G401 (cell line): ENCODE measurements at regions not wholly inside any gene's neighbourhood (a gene's known extent, or its start where the extent isn't known, plus 50 kb on each side); places are given as distances from the start of the nearest gene placed in this dataset.
A peak's percentile ranks its signal among the peaks of the same experiment; 100 is the strongest.

Experiments used
- DNase-seq: peaks from one replicate; pipeline ENCODE4 v3.0.0-alpha.2; 2015; ENCODE audit warnings: low spot score
- in situ Hi-C: cut with HindIII; loops from 2 replicates; pipeline ENCODE4 v1.10.0; 2016; ENCODE audit warnings: low sequenced_read_pairs, mixed read lengths

DNA sequence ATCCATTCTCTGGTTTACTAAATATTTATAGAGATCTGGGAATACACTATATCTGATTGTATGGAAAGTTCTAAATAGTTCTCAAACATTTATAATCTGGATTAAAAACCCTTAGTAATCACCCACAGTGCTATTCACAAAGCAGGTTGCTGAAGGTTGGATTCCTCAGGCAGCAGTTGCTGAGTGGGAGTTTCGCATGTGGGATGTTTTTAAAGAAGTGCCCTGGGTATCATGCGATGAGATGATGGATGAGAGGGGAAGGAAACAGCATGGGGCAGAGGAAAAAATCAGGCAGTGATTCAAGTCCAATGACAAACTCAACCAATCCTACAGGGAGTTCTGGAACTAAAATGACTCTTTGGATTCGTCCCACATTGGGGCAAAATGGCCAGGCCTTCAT lies 85.3 kb upstream of the GALNT2 start:
- in situ Hi-C loops: no loop called here
- no peak for DNase-seq

DNA sequence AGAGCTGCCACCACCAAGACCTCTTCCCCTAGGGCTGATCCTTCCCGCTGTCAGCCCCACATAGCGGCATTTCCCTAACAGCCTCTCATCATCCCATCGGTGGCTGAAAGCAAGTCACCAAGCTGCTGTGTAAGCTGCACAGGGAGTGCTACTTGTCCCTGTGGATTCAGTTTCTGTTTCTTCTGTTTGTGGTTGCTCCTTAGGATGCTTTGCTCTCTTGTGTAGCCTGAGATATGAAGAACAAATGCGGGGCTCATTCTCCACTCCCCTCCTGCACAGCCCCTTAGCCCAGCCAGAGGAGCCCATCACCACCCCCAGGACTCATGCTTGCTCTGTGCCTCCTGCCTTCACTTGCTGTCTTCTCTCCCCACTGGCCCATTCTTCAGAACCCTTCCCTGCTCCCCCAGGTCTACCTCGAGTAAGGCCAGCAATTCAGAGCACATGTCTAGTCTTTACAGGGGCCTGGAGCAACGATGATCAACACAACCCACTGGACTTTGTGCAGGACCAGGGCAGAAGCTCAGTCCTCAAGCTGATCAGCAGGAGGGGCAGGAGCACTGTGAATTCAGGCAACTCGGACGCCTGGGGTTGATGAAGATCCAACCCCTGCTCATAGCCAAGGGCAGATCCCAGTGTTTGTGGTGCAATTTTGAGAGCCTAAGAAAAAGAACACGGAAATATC lies 82.6 kb upstream of the GALNT2 start:
- in situ Hi-C loops: no loop called here

DNA sequence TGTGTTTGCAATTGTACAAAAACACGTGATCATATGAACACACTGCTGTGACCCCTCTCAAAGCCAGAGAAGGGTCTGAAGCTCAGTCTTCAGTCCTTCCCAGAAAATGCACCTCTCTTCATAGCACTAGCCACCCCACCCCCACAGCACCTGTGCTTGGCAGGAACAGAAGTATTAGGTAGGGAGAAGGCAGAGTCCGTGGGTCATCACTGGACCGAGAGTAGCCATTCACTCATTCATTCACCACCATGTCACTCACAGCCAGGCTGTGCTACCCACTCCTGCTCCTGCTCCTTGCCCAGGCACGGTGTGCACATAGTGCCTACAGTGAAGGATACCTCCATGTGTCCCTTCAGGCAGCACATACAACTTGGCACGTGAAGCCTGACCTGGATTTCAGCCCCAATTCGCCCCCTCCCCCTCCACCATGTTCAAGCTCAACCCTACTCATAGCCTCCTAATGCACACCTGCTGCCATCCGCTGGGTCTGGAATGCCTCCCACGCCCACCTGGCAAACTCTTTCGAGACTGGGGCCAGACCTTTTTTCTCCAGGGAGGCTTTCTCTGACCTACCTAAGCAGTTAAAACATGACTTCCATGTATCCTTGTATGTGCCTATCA lies 81.9 kb upstream of the GALNT2 start:
- in situ Hi-C loops: no loop called here

More for the DNA sequence above, 82.6 kb upstream of the GALNT2 start:
- DNase-seq: no peak

DNA sequence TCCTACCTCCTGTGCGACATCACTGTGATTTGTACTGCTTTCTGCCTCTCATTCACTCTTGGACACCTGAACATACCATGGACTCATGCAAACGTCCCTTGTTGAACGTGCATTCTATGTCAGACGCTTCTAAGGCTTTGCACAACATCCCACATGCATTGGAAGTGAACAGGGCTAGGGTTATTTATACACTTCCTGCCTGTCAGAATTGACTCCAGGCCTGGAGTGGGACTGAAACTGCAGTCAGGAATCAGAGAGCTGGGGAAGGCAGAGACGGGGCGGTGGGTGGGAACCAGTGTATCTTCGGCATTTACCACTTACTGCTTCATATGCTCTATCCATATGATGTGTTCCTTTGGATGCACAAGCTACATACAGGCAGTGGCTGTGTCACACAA lies 81.4 kb upstream of the GALNT2 start:
- DNase-seq: no peak
- in situ Hi-C loops: no loop called here

More for the DNA sequence above, 81.9 kb upstream of the GALNT2 start:
- DNase-seq: no peak

DNA sequence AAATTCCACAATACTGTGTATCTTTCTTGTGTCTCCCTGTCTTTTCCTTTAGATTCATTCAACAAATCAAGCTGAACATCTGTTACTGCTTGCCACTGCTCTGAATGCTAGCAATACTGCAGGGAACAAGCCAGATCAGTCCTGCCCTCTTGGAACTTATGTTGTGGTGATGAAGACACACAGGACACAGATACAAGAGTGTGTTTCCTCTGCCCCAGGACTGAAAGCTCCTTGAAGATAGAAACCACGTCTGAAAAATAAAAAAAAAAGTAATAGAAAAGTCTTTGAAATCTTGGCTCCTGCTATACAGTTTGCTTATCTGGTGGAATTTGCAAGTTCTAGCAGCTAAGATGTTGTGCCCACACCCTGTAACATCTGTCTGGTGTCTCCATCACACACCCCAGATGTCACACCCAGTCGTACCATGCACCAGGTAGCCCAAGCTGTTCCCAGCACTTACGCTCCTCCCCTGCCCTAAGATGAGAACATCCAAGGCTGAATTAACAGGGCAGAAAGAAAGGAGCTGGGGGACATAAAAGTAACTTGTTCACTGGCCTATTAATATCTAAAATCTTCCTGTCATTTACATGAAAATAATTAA lies 80.2 kb upstream of the GALNT2 start:
- DNase-seq: no peak
- in situ Hi-C loops: no loop called here

DNA sequence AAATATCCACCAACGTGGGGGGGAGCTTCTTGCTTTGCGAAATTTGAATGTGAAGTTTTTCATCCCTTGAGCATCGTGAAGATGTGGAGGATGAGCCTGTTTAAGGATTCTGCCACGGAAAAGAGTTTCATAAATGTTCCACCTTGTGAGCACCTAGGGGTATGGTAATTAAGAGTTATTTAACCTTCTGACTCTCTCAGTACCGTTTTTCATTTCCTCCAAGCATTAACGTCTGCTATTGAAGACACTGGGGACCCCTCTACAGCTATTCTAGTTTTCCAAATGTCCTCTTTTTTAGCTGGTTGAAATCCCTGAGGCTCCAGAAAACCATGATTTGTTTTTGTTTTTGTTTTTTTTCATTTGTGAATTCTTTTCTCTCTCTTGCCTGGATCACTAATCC lies 79.1 kb upstream of the GALNT2 start:
- in situ Hi-C loops: no loop called here

DNA sequence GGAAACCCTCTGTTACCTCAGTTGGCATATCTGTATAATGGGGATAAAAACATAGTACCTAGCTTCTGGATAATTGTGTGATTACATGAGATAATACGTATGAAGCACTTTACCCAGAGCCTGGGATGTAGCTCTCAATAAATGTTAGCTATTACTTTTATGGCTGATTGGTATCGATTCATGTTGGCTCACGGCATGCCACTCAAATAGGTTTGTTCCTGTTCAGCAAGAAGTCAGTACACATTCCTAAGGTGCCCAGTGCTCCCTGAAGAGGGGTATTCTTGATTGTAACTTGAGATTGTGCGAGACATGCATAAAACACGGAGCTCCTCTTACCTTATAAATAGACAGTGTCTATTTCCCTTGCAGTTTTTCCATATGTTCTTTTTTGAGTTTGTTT lies 78.5 kb upstream of the GALNT2 start:
- in situ Hi-C loops: no loop called here
- no peak for DNase-seq

More for the DNA sequence above, 79.1 kb upstream of the GALNT2 start:
- no peak for DNase-seq

DNA sequence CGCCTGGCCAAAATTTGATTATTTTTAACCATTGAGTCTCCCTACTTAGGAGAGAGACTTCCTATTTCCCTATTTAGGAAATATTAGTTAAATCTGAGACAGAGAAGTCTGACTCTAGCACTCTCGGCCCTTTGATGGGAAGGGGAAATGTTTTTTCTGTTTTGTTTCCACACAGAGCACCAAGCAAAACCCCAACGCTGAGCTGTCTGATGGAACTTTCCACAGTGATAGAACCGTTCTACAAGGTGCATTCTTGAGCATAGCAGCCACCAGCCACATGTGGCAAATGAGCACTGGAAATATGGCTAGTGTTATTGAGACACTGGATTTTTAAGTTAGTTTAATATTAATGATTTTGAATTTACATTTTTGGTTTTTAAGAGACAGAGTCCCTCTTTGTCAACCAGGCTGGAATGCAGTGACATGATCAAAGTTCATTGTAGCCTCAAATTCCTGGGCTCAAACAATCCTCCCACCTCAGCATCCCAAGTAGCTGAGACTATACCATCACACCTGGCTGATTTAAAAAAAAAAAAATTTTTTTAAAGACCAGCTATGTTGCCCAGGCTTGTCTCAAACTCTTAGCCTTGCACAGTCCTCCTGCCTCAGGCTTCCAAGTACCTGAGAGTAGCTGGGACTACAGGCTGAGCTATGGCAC lies 77.3 kb upstream of the GALNT2 start:
- in situ Hi-C loops: no loop called here

DNA sequence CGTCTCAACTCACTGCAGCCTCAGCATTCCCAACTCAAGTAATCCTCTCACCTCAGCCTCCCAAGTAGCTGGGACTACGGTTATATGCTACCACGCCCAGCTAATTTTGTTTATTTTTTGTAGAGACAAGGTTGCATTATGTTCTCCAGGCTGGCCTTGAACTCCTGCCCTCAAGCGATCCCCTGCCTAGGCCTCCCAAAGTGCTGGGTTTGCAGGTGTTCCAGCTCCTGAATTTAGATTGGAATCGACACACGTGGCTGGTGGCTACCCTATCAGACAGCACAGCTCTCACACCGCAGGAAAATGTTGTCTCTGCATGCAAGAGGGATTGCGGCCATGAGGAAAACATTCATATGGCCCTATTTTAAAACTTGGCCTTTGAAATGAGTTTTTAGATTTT lies 76.7 kb upstream of the GALNT2 start:
- in situ Hi-C loops: no loop called here
- no peak for DNase-seq

More for the DNA sequence above, 77.3 kb upstream of the GALNT2 start:
- DNase-seq: no peak

DNA sequence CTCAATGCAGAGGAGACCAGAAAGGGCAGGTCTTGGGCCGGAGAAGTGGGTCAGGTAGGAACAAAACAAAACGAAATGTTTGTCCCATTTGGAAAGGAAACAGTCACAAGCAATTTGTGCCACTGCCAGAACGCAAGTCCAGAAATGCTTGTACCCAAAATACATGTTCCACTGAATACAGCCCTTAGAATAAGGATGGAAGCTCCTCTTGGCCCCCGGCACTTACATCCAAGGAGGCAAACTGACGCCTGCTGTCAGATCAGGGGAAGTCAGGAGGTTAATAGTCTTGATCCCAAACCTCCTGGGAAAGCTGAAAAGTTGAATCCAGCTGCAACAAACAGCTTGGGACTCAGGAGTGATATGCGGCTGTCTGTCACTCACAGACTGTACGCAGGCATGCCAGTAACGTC lies 75.9 kb upstream of the GALNT2 start:
- peak; percentile 50 for DNase-seq
- in situ Hi-C loops: no loop called here

DNA sequence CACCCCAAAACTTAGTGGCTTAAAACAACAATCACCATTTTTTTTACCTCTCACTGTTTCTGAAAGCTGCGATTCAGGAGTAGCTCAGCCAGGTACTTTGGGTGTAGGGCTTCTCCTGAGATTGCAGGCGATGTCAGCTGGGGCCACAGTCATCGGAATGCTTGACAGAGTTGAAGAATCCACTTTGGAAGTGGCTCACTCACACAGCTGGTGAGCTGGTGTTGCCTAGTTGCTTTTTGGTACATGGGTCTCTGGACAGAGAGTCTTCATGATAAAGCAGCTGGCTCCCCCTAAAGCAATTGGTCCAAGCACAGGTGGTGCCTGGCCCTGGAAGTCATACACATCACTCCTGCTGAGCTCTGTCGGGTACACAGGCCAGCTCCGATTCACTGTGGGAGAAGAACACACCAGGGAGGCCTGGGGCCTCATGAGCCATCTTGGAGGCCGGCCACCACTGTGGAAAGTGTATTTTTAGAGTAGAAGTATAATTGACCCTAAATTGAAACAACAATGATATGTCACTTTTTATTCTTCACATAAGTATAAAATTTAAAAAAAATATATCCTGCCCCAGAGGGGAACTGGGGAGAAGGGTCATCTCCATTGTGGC lies 75.2 kb upstream of the GALNT2 start:
- in situ Hi-C loops: no loop called here
- DNase-seq: no peak

DNA sequence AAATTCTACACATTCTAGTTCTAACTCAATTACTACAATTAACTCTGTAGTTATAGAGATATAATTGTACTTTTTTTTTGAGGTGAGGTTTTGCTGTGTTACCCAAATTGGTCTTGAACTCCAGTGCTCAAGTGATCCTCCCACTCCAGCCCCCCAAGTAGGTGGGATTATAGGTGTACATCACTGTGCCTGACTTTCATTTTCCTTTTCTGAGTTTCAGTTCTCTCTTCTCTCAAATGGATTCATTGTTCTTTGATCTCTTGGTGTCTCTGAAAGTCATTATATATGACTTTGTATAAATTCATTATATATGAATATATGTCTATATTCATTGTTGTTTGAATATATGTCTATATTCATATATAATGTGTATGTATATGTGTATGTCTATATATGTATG lies 74.0 kb upstream of the GALNT2 start:
- DNase-seq: no peak
- in situ Hi-C loops: no loop called here

DNA sequence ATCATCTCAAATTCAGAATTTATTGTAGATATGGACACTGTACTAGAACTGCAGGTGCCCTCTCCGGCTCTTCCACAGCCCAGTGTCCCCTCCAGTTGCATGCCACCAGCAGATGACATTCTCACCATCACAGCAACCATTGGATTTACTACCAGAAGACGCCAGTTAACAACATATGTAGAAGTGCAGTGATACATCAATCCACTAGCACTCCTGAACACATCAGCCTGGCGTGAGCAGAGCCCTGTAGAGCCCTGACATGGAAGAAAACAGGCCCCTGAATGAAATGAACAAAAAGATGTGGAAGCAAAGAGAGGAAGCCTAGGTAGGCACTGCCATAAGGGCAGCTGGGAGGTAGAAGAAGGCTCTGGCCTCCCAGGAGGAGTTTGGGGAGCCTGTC lies 73.1 kb upstream of the GALNT2 start:
- in situ Hi-C loops: no loop called here
- DNase-seq: no peak

DNA sequence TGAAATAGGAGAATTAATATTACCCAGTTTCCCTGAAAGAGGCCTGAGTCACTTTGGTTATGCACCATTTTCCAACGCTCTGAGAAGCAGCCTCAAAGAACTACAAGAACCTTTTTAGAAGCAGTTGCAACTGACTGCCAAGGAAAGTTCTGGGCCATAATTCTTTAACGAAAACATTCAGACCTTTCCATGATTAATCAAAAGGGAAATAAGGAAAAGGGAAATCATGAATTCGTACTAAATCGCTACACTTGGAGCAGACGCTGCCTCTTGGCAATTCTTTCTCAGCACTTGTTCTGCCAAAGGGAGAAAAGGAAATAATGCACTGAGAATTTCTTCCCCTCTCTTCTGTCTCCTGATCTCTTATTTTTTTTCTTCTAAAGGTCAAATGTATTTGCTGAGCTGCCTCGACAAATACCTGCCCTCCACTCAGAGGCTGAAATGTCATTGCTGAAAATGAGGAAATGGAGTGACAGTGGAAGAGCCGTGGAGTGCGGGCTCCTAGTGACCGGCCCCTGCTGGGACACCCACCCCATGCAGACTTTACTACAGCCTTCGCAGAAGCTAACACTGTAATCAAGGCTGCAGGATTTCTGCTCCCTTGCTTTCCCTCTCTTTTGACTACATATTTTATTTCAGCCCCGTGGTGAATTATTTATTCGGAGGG lies 67.9 kb upstream of the GALNT2 start:
- DNase-seq: no peak
- in situ Hi-C loops: no loop called here

DNA sequence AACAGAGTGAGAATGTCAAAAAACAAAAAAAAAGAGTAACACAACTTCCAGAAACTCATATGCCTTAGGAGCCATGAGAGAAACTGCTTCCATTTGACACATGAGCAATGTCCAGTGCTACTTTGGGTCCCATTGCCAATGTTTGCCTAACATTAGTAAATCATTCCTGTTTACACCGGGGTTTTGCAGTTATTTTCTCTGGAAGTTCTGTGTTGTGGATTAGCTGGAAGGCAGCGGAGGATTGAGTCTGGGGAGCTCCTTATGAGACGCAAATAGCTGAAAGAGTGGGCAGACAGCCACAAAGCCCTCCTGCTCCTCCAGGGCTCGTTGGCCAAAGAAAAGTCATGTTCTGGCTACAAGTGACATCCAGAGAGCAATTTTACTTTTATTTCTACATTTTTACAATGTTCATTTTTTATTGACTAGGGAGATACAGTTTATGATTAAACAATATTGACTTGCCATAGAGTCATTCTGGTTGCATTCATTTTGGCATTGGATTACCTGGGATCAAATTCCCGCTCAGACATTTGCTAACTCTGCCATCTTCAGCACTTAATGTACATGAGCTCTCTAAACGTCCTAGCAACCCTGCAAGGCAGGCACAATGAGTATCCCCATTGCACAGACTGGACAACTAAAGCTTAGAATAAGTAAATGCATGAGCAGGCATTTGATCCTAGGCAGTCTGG lies 66.4 kb upstream of the GALNT2 start:
- DNase-seq: no peak
- in situ Hi-C loops: no loop called here

DNA sequence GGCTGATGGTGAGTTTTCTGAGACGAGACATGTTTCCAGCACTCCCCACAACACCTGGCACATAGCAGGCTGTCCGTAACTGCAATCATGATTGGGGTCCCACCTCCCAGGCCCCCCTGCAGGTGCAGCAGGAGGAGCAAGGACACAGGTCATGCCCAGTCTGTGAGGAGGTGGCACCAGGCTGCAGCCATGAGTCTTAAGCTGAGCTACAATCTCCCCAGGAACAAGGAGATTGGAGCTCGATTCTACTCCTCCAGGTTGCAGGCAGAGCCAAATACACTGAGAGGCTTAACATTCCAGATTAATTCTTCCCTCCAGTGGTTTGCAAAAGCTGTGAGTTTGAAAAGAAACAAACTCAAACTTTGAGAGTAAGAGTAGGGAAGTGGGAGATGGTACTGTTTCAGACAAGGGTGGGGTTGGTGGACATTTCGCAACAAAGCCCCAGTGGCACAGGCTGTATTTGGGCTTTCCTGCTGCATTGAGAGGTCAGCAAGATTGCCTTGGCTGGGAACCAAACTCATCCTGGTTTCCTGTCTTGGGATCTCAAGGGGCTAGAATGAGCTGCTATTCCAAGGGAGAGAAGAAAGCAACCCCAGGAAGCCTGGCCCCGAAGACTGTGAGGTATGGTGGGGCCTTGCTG lies 64.8 kb upstream of the GALNT2 start:
- in situ Hi-C loops: no loop called here
- DNase-seq: peak; percentile 7

DNA sequence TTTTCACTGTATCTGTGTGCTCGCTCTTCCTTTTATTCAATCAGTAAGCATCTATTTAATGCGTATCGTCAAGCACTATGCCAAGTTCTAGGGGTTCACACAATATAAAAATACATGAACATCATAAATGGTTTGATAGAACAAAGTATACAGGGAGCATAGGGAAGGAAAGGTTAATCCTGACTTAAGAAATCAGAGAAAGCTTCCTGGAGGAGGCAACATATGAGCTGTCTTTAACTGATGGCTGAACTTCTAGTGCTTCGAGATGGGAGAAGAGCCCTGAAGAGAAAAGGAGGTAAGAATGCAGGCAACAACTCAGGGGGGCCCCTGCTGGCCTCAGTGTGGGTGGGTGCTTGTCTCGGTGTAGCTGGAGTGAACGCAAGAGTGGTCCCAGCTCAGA lies 63.6 kb upstream of the GALNT2 start:
- in situ Hi-C loops: no loop called here
- no peak for DNase-seq

DNA sequence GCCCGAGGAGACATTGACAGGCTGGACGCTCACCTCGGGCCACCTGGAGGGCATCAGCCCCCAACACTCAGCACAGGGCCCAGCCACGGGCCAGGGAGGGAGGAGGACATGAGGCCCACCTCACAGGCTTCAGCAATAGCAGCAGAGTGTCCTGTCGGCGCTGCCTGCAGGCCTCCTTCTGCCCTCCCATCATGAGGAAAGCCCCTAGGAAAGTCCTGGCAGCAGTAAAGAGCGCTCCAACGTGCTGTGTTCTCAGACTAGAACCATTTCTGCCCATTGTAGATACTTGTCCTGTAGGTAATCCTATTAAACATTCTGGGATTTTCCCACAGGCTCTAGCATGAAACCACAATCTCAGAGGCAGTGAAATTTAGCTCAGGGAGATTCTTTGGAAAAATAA lies 62.0 kb upstream of the GALNT2 start:
- no peak for DNase-seq
- in situ Hi-C loops: no loop called here
